ENCODE measurements at regions not wholly inside any gene's neighbourhood (a gene's known extent, or its start where the extent isn't known, plus 50 kb on each side); places are given as distances from the start of the nearest gene placed in this dataset.
"Not testable (repeated sequence)": the region's sequence is repeated elsewhere in the genome, so short reads cannot be mapped to it uniquely, and the experiment has no call there.

GRCh38 chr3:159260049-159260662, 458.3 kb downstream of the MFSD1 start:
- WGBS, 2 donors, result 25 to 29% methylated on average over 5 of the region's 5 CpGs
- no peak overlapping the region for H3K27ac ChIP-seq (ENCODE audit: low read depth in 1 of 2, low read length in 1 of 2)
- no peak overlapping the region for H3K9ac ChIP-seq (ENCODE audit: insufficient read depth in 1 of 2, low read length in 2 of 2)
- H3K4me3 ChIP-seq, result no peak overlapping the region
- ATAC-seq (ENCODE audit: insufficient read depth, low FRiP score) (peak; percentile 65), DNase-seq (peak; percentile 35 to 77 (median 62))
- H3K9me3 ChIP-seq (ENCODE audit: control insufficient read depth in 4 of 4, insufficient read depth in 3 of 4, low read length in 3 of 4), result no peaks in the 10 kb centered on the region
- H3K4me1 ChIP-seq (ENCODE audit: control insufficient read depth in 5 of 5, insufficient read depth in 5 of 5, low read length in 5 of 5), result no peaks in the 10 kb centered on the region
- H3K27me3 ChIP-seq (ENCODE audit: control insufficient read depth in 3 of 3, insufficient read depth in 3 of 3, low read length in 2 of 3), result no peaks in the 10 kb centered on the region
- no peaks in the 10 kb centered on the region for H3K36me3 ChIP-seq (ENCODE audit: control insufficient read depth in 4 of 4, insufficient read depth in 4 of 4, low read length in 4 of 4)
- peak; percentile 54 for TF ChIP-seq CTCF (IDR thresholded peaks at IDR 0.05; ENCODE audit: control extremely low read depth, extremely low read depth)

GRCh38 chr3:159261333-159261732, 459.5 kb downstream of the MFSD1 start:
- H3K27ac ChIP-seq (ENCODE audit: low read depth in 1 of 2, low read length in 1 of 2); DNase-seq; H3K4me1 ChIP-seq (ENCODE audit: control insufficient read depth in 5 of 5, insufficient read depth in 5 of 5, low read length in 5 of 5); H3K9ac ChIP-seq (ENCODE audit: insufficient read depth in 1 of 2, low read length in 2 of 2); H3K36me3 ChIP-seq (ENCODE audit: control insufficient read depth in 4 of 4, insufficient read depth in 4 of 4, low read length in 4 of 4); H3K9me3 ChIP-seq (ENCODE audit: control insufficient read depth in 4 of 4, insufficient read depth in 3 of 4, low read length in 3 of 4); H3K27me3 ChIP-seq (ENCODE audit: control insufficient read depth in 3 of 3, insufficient read depth in 3 of 3, low read length in 2 of 3); H3K4me3 ChIP-seq; ATAC-seq (ENCODE audit: insufficient read depth, low FRiP score): not testable (repeated sequence)
- WGBS, 2 donors, result 59 to 76% methylated on average over 4 of the region's 4 CpGs

- no peaks in the 10 kb centered on the region for H3K4me1 ChIP-seq (ENCODE audit: control insufficient read depth in 5 of 5, insufficient read depth in 5 of 5, low read length in 5 of 5)
- no peaks in the 10 kb centered on the region for H3K27me3 ChIP-seq (ENCODE audit: control insufficient read depth in 3 of 3, insufficient read depth in 3 of 3, low read length in 2 of 3)
- 41 to 45% methylated on average over 6 of the region's 6 CpGs for WGBS, 2 donors
- ATAC-seq (ENCODE audit: insufficient read depth, low FRiP score) (no peak), DNase-seq (peak; percentile 19 to 53 (median 38))
- H3K9ac ChIP-seq (ENCODE audit: insufficient read depth in 1 of 2, low read length in 2 of 2), result no peak overlapping the region
- no peak overlapping the region for H3K4me3 ChIP-seq
- TF ChIP-seq CTCF (IDR thresholded peaks at IDR 0.05; ENCODE audit: control extremely low read depth, extremely low read depth), result peak; percentile 27
- no peak overlapping the region for H3K27ac ChIP-seq (ENCODE audit: low read depth in 1 of 2, low read length in 1 of 2)
- no peaks in the 10 kb centered on the region for H3K36me3 ChIP-seq (ENCODE audit: control insufficient read depth in 4 of 4, insufficient read depth in 4 of 4, low read length in 4 of 4)
- no peaks in the 10 kb centered on the region for H3K9me3 ChIP-seq (ENCODE audit: control insufficient read depth in 4 of 4, insufficient read depth in 3 of 4, low read length in 3 of 4)
Observed at GRCh38 chr3:159263750-159264553, 462.1 kb downstream of the MFSD1 start.

GRCh38 chr3:159265705-159266104, 463.9 kb downstream of the MFSD1 start:
- Histone ChIP-seq H3K9ac (ENCODE audit: insufficient read depth in 1 of 2, low read length in 2 of 2) (no peak overlapping the region), H3K4me3 (no peak overlapping the region), H3K27me3 (ENCODE audit: control insufficient read depth in 3 of 3, insufficient read depth in 3 of 3, low read length in 2 of 3) (no peaks in the 10 kb centered on the region), H3K9me3 (ENCODE audit: control insufficient read depth in 4 of 4, insufficient read depth in 3 of 4, low read length in 3 of 4) (no peaks in the 10 kb centered on the region), H3K36me3 (ENCODE audit: control insufficient read depth in 4 of 4, insufficient read depth in 4 of 4, low read length in 4 of 4) (no peaks in the 10 kb centered on the region), H3K4me1 (ENCODE audit: control insufficient read depth in 5 of 5, insufficient read depth in 5 of 5, low read length in 5 of 5) (no peaks in the 10 kb centered on the region), H3K27ac (ENCODE audit: low read depth in 1 of 2, low read length in 1 of 2) (no peak overlapping the region)
- TF ChIP-seq CTCF (IDR thresholded peaks at IDR 0.05; ENCODE audit: control extremely low read depth, extremely low read depth), result no peak
- DNase-seq (no peak), ATAC-seq (ENCODE audit: insufficient read depth, low FRiP score) (no peak)
- 20 to 38% methylated on average over 2 of the region's 2 CpGs for WGBS, 2 donors
